Astrocyte of the hippocampus (primary cell): ENCODE measurements at regions not wholly inside any gene's neighbourhood (a gene's known extent, or its start where the extent isn't known, plus 50 kb on each side); places are given as distances from the start of the nearest gene placed in this dataset.
A peak's percentile ranks its signal among the peaks of the same experiment; 100 is the strongest.
"Not testable (repeated sequence)": the region's sequence is repeated elsewhere in the genome, so short reads cannot be mapped to it uniquely, and the experiment has no call there.

Experiments
- DNase-seq: peaks from one replicate; pipeline ENCODE4 v3.0.0; 2011; ENCODE audit warnings: low read depth, low spot score

DNA sequence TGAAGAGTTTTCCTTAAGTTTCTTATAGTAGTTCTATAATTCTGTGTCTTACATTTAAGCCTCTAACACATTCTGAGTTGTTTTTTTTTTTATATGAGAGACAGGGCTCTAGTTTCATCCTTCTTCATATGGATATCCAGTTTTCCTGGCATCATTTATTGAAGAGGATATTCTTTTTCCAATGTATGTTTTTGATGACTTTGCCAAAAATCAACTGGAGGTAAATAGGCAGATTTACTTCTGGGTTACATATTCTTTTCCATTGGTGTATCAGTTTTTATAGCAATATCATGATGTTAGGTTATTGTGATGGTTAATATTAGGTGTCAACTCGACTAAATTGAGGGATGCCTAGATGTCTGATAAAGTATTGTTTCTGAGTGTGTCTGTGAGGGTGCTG lies 650.7 kb upstream of the GRID2 start:
- DNase-seq: no peak

DNA sequence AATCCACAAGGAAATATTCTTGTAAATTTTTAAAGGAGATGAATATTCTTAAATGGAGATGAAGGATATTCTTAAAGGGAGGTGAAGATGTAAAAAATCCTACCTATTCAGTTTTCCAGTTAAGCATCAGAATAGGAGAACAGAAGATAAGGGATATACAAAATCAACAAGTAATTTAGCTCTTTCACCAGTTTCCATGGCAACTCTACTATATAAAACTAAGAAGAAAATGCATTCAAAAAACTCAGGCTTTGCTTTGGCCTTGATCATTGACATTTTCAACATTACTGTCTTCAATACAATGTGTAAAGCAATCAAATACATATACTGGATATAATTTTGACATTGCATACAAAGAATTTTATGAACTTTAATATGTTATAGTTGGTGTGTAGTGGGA lies 622.7 kb upstream of the GRID2 start:
- DNase-seq: no peak

DNA sequence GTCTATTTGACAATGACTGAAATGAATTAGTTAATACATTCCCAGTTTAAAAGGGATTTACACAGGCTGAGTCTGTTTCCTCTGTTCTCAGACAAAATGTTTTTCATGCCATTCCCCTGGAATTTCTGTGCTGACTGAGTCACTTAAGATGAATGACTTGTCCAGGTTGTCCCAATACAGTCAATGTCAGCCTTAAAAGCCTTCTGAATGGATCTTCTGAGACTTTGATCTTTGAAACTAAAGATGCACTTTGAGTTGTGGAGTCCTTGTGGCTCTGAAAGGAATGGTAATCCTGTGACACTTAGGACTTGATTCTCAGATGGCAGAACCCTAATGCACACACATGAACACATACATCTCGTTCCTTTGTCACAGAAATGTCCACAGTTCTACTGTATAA lies 622.2 kb upstream of the GRID2 start:
- peak; percentile 7 for DNase-seq

DNA sequence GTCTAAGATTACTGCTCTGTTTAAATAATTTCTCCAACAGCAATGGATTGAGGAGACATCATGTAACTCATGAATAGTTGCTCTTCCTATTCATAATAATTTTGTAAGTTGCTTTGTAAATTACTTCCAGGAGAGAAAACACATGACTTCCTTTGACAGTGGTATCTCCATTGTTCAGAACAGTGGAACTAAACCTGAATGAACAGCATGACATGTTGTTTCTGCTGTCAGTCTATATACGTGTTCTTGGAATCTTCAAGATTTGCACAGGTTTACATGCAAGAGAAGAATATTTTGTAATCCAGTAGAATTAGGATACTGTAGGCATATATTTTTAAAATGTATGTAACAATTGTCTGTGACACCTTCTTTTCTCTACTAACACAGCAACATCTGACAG lies 618.8 kb upstream of the GRID2 start:
- no peak for DNase-seq

DNA sequence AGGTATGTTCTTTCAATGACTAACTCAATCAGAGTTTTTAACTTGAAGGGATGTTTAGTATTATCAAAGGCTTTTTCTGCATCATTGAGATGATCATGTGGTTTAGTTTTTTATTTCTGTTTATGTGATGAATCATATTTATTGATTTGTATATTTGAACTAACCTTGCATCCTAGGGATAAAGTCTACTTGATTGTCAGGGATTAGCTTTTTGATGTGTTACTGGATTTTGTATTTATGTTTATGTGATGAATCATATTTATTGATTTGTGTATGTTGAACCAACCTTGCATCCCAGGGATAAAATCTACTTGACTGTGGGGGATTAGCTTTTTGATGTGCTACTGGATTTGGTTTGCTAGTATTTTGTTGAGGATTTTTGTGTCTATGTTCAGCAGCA lies 615.4 kb upstream of the GRID2 start:
- DNase-seq: no peak

DNA sequence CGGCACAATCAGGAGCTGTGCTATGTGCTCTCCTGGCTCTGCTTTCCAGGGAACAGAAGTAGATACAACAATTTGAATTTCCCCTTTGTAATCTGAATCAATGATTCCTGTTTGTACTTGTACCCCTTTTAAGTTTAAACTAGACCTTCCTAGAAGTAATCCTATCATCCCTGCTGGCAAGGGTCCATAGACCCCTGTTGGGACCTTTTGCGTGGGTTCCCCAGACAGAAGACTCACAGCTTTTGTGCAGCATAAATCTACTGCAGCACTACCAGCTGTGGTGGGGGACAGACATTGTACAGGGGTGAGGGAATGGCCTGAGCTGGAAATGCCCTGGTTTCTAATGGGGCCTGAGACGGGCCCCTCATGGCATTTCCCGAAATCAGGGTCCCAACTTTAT lies 604.1 kb upstream of the GRID2 start:
- DNase-seq: not testable (repeated sequence)

DNA sequence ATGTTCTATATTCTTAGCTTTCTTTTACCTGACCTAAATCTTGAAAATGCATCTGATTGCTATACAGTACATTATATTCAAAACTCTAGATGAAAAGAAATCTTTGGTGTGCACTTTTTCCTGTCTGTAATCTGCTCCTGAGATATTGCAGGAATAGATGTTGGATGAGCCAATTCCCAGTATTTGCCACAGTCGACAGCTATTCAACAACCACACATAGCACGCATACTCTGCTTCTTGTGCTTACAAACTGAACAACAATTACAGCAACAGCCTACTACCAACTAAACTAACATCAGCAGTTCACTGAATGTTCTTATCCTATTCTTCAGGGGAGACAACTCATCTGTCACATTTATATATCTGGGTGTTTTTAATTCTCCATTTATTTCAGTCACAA lies 573.9 kb upstream of the GRID2 start:
- DNase-seq: peak; percentile 2

DNA sequence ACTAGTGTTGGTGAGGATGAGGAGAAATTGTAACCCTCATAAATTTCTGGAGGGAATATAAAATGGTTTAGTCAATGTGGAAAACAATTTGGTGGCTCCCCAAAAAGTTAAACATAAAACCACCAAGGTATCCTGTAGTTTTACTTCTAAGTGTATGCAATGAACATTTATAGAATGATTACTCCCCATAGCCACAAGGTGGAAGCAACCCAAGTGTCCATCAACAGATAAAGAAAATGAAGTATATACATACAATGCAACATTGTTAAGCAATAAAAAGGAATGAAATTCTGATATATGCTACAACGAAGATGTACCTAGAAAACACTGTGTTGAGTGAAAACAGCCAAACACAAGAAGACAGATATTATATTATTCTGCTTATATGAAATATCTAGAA lies 569.1 kb upstream of the GRID2 start:
- no peak for DNase-seq

DNA sequence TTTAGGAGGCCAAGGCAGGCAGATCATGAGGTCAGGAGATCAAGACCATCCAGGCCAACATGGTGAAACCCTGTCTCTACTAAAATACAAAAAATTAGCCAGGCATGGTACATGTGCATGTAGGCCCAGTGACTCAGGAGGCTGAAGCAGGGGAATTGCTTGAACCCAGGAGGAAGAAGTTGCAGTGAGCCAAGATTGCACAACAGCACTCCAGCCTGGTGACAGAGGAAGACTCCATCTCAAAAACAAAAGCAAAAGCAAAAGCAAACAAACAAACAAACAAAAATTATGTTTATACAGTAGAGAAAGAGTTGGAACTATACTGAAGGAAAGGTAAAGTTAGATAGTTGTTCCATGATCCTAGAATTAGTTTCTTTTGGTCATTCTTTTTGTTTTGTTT lies 564.9 kb upstream of the GRID2 start:
- DNase-seq: not testable (repeated sequence)

DNA sequence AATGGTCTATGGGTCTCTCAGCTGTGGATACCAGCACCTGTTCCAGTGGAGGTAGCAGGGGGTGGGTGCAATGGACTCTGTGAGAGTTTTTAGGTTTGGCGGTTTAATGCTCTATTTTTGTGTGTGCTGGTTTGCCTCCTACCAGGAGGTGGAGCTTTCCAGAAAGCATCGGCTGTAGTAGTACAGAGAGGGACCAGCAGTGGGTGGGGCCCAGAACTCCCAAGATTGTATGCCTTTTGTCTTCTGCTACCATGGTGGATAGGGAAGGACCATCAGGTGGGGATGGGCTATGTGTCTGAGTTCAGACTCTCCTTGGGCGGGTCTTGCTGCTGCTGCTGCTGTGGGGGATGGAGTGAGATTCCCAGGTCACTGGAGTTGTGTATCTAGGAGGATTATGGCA lies 557.2 kb upstream of the GRID2 start:
- DNase-seq: no peak

DNA sequence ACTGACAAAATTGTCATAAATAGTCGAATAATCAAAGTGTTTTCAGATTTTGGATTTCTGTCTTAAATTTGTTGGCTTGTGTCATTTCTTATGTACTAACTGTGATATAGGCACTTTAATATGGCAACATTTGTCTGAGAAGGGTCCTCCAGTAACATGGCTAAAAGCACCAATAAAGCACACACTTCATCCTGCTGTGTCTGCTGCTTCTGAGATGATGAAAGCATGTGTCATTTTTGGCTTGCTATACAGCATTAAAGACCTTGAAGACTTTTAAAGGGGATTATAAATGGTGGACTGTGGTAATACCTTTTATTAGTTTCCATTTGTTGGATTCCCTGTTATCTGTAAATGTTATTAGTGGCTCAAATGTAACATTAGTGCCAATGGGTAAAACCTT lies 551.8 kb upstream of the GRID2 start:
- DNase-seq: no peak

DNA sequence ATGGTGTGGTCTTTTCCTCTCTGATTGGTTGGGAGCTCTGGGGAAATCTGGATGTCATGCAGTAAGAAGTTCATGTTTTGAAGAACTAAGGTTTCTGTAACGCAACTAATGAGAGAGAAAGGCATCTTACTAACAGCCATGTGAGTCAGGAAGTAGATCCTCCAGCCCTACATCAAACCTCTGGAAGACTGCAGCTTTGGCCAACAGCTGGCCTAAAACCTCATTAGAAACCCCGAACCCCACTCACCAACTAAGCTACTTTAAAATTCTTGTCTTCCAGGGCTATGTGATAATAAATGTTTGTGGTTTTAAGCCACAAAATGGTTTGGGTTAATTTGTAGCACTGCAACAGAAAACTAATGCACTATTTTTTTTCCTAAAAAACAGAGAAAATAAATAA lies 549.0 kb upstream of the GRID2 start:
- peak; percentile 13 for DNase-seq

DNA sequence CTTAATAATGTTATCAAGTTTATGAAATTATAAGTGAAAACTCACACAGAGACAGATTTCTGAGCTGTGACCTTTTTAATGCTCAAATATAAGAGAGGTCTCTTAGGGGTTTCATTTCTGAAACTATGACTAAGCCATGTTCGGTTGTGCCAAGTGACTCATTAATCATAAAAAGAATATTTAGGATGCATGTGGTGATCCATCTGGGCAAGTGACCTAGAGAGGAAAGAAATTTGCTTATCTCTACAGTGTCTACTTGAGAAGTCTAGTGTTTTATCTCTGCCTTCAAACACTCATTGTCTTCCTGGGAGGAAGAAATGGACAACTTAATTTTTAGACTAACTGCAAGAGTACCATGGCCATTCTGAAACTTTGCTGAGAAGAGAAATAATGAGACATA lies 545.3 kb upstream of the GRID2 start:
- peak; percentile 42 for DNase-seq

DNA sequence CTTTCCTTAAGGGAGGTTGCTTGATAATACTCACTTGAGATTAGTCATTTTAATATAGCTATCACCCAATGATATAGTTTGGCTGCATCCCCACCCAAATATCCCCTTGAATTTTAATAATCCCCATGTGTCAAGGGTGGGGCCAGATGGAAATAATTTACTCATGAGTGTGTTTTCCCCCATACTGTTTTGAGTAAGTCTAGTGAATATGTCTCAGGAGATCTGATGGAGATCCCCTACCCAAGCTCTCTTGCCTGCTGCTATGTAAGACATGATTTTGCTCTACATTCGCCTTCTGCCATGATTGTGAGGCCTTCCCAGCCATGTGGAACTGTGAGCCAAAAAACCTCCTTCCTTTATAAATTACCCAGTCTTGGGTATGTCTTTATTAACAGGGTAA lies 539.7 kb upstream of the GRID2 start:
- no peak for DNase-seq

DNA sequence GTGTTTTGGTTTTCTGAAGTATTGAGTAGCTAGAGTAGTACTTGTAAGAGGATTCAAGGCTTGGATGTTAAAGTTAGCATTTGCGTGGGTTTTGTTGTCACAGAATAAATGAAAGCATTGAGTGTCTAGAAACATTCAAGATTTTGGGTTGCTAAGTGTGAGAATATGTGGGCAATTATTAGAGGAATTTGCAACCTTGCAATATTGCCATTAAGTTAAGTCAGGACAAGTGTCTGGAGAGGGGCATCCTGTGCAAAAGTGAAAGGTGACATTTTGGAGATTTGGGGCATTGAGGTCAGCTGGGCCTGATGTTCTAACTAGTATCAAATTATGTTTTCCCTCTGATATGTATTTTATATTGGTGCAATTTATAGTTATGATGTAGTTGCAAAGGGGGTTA lies 533.9 kb upstream of the GRID2 start:
- no peak for DNase-seq

DNA sequence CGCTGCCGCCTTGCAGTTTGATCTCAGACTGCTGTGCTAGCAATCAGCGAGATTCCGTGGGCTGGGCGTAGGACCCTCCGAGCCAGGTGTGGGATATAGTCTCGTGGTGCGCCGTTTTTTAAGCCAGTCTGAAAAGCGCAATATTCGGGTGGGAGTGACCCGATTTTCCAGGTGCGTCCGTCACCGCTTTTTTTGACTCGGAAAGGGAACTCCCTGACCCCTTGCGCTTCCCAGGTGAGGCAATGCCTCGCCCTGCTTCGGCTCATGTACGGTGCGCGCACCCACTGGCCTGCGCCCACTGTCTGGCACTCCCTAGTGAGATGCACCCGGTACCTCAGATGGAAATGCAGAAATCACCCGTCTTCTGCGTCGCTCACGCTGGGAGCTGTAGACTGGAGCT lies 512.1 kb upstream of the GRID2 start:
- not testable (repeated sequence) for DNase-seq

DNA sequence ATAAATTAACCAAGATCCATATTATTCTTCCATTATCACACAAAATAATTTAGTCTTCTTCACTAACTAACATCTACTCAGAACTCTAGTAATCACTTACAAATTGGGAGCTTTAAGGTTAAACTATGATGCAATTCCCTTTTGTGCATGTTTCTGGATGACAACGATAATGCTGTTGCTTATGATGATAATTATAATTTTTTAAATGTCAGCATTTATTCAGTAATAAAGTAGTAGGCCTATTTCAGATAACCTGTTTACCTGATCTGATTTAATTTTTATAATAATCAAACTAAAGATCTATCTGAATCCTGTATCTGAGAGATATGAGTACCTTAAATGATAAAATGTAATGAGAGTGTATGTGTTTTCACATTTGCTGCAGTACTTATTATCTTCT lies 507.8 kb upstream of the GRID2 start:
- no peak for DNase-seq

DNA sequence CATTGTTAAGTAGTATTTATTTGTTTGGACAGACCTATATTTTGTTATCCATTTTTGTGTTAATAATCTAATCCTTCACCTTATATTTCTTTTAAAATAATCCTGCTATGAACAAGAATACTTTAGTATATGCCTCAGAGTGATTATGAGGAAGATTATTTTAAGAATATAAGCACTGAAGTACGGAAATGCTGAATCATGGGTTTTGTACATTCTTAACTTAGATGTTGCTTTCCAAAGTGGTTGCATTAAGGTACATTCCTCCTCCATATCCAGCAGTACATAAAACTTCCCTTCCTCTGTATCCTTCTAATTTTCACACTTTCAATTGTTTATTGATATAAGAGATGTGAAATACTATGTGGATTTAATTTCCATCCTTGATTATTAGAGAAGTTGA lies 491.4 kb upstream of the GRID2 start:
- DNase-seq: no peak

DNA sequence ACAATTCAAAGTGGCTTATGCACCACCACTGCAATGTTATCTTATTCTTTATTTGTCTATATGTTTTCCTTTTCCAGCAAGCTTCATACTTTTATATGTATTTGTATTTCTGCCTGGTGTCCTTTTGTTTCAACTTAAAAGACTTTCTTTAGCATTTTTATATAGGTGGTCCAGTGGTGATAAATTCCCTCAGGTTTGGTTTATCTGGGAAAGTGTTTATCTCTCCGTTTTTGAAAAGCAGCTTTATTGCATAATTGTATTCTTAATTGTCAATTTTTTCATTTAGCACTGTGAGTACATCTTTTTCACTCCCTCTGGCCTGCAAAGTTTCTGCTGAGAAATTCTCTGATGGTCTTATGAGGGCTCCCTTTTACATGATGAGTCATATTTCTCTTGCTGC lies 479.0 kb upstream of the GRID2 start:
- DNase-seq: no peak

DNA sequence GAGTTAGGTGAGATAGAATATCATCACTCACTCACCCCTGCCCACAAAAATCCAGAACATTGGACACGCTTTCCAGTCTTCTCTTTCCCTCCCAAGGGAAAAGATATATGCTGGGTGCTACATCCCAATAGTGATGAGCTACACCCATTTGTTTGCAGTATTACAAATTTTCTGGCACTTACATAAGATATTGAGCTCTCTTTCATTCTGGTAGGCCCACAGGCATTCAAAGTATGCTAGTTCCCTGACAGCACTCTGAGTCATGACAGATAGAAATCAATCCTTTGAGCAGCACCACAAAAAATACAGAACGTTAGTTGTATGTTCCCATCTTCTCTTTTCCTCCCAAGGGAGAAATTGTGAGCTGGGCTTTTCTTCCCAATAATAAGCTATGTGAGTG lies 477.6 kb upstream of the GRID2 start:
- DNase-seq: peak; percentile 46

DNA sequence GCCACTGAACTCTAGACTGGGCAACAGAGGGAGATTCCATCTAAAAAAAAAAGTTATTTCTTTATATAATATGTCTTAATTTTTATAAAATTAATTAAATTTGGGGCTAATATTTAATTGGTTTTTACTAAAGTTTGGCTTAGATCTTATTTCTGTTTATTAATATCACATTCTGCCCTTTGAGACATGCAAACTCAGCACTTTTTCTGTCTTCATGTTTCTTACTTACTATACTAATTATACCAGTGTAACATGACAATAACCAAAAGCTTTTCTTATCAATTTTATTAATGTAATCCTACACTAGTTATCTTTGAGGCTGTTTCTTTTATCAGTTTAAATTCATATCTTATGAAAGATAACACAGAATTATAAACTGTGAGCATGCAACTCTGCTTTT lies 475.9 kb upstream of the GRID2 start:
- DNase-seq: no peak

DNA sequence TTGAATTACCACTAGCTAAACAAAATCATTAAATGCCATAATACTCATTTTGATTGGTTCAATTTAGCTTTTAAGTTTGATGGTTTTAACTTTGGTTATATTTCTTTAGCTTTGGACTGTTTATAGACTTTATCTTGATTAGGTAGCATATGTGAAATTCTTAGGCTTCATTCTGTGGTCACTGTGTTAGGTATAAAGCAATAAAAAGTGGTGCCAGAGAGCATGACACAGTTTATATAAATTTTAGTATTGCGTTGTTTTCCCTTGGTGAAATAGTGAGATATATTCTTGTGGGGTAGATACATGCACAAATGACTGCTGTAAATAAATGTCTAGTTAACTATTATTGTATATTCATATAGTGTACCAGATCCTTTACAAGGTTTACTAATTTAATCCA lies 474.2 kb upstream of the GRID2 start:
- no peak for DNase-seq

DNA sequence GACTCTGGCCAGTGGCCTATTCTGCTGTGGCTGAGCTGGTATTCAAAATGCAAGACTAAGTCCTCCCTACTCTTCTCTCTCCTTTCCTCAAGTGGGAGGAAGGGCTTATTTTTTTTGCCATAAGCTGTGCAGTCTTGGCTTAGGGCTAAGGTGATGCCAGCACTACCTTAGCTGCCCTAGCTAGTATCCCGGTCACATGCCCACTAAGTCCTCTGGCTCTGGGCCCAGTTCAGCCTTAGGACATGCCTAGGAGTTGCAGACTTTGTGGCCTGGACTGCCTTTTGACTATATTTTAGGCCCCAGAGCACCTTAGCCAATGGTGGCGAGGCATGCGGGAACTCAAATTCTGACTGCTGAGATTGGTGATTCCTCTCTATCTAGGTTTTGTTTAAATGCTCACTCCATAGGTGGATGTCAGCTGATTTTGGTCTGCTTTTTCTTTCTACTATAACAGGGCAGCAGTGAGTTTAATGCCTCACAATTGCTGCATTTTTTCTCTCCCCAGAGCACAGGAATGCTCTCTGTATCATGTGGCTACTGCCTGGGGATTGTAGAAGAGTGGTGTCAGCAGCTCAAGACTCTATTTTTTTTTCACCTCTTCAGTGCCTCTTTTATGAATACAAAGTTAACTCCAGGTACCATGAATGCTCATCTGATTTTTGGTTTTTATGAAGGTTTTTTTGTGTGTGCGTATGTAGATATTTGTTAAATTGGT lies 472.9 kb upstream of the GRID2 start:
- no peak for DNase-seq

DNA sequence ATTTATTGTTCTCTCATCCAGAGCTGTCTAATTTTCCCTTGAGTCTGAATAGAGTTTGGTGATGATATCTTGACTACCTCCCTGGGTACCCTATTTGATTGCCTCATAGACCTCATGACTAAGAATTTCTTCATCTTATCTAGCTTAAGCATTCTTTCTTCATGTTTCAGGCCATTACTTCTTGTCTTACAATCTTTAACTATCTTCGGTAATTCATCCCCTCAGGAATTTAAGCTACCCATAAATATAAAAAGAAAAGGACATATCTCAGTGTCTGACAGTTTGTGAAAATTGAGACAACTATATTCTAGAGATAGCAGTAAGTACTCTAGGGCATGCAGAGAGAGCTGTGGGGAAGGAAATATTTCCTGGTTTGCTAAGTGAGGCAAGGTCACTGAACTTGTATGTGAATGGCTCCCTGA lies 466.1 kb upstream of the GRID2 start:
- DNase-seq: peak; percentile 21
